ENCODE measurements at regions not wholly inside any gene's neighbourhood (a gene's known extent, or its start where the extent isn't known, plus 50 kb on each side); places are given as distances from the start of the nearest gene placed in this dataset.

DNA sequence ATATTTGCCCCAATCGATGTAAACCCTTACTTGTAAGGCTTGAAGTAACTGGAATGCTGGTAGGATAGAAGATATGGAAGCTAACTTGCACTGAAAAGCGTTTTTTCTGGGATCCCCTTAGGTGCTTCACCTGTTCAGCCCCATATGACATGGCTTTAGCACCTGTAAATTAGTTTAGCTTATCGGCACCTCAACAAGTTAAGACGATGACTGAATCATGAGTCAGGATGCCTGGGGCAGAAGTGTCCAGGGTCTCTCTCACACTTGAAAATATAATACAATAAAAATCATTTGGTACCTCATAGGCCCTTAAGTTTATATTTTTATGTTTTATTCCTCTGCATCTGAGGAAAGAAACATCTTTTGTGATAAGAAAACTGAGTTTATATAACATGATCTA lies 409.2 kb upstream of the LRRC4C start:
- TF ChIP-seq CTCF (IDR thresholded peaks at IDR 0.05) (no peak), POLR2A (IDR thresholded peaks at IDR 0.05) (no peak)
